Dedifferentiated amniotic fluid mesenchymal stem cell (primary cell): ENCODE measurements at regions not wholly inside any gene's neighbourhood (a gene's known extent, or its start where the extent isn't known, plus 50 kb on each side); places are given as distances from the start of the nearest gene placed in this dataset.

ENCODE experiments used
- DNase-seq: peaks from one replicate; pipeline ENCODE4 v3.0.0-alpha.2; 2016; ENCODE audit errors: extremely low spot score

- no peak for DNase-seq
Observed at GRCh38 chr4:140213749-140214148, 59.8 kb upstream of the MAML3 start.

- DNase-seq = no peak
Observed at GRCh38 chr4:140213116-140213515, 59.1 kb upstream of the MAML3 start.

DNA sequence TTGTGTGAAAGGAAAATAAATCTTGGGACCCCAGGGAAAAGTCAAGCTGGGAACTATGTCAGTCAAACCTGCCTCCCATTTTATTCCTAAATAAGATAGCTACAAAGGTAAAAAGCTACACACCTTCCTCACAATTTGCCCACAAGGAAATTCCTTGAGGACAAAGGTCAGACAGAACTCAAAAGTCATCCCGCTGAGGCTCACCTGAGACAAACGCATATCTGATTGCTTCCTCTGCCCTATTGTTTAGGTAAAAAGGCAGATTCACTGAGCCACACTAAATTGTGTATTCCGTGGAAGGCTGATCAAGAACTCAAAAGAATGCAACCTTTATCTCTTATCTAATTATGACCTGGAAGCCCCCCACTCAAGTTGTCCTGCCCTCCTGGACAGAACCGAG, 58.7 kb upstream of the MAML3 start:
- DNase-seq = no peak

- no peak for DNase-seq
Observed at GRCh38 chr4:140212194-140212593, 58.2 kb upstream of the MAML3 start.

DNA sequence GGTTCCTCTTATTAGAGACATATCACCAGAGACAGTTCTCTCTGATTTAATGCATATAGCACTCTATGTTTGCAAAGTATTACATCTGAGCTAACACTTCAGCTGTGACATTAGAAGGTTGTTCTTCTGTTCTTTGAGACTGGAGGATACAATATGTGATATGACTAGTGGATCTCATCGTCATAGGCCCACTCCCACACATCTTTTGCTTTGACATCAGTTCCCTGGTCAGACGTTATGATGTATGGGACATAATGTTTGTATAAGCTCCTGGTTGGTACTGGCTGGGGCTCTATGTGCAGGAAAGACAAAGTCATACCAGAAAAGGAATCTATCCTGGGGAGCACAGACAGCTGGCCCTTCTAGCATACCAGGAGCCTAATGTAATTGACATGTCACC, 57.7 kb upstream of the MAML3 start:
- no peak for DNase-seq

DNA sequence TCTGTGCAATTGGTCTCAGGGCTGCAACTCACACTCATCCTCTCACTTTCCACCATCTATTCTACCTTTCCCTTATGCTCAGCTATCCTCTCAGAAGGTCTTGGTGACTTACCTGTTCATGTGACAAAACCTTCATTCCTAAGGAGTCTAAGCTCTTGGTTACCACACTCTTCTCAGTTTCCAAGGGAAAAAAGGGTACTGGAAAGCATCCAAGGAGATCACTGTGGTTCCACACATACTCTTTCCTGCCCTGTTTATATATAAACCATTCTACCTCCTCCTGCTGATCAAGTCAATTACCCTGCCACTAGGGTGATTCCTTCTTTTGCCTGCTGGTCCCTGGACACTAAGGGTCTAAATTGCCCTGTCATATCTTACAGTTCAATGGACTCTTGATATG, 57.2 kb upstream of the MAML3 start:
- DNase-seq = no peak

DNA sequence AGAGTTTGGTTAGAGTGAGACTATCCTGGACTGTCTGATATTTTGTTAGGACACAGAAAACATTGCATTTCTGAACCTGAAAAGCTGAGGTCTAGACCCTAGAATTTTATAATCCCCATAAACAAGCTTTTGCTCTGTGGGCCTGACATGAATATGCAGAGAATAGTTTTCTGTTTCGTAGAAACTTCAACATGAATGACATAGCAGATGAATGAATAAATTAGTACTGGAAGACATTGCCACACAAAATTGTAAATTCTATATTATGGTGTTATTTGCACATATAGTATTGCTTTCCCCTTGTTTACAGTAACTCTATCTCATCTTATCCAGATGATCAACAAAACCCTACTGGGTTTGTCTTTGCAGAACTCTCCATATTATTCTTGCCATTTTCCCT, 54.9 kb upstream of the MAML3 start:
- no peak for DNase-seq
